ENCODE measurements at regions not wholly inside any gene's neighbourhood (a gene's known extent, or its start where the extent isn't known, plus 50 kb on each side); places are given as distances from the start of the nearest gene placed in this dataset.

- H3K4me1 ChIP-seq (ENCODE audit: insufficient read depth, low read length), result no peaks in the 10 kb centered on the region; the same call in 1 of the 2 replicates
- H4K5ac ChIP-seq (ENCODE audit: insufficient read length, low read depth, low read length), result no peak overlapping the region
- no peak overlapping the region for H2BK120ac ChIP-seq (ENCODE audit: low read depth, low read length, poor library complexity, severe bottlenecking)
- H3K9me3 ChIP-seq (ENCODE audit: control insufficient read depth, low read depth, low read length), result no peaks in the 10 kb centered on the region
- H3K23me2 ChIP-seq (ENCODE audit: insufficient read length, low read depth, low read length, poor library complexity, severe bottlenecking), result no peaks in the 10 kb centered on the region
- WGBS (ENCODE audit: extremely low coverage, insufficient read length, low lambda C conversion rate), result no CpG with 5 or more reads among the region's 2 CpGs
- no peak overlapping the region for H2BK12ac ChIP-seq (ENCODE audit: insufficient read length, low read depth, low read length)
- no peak overlapping the region for H2BK15ac ChIP-seq (ENCODE audit: low read depth, low read length)
- no peak overlapping the region for H4K8ac ChIP-seq (replicated peaks; ENCODE audit: insufficient read length, low read depth, low read length)
- no peaks in the 10 kb centered on the region for H3K79me1 ChIP-seq (ENCODE audit: insufficient read depth, low read depth, low read length, poor library complexity, severe bottlenecking)
- H4K20me1 ChIP-seq (ENCODE audit: control insufficient read depth, insufficient read depth, insufficient read length), result no peaks in the 10 kb centered on the region
- no peak overlapping the region for H3K4me2 ChIP-seq (ENCODE audit: insufficient read depth, insufficient read length, low read length)
- H3K27me3 Mint-ChIP-seq (ENCODE audit: low read depth), result no peaks in the 10 kb centered on the region
- DNase-seq, result no peak
- no peak overlapping the region for H3K4ac ChIP-seq (ENCODE audit: low read depth, low read length)
- no peaks in the 10 kb centered on the region for H3K79me2 ChIP-seq (ENCODE audit: insufficient read depth, low read length)
- no peak overlapping the region for H2BK20ac ChIP-seq (ENCODE audit: low read depth, low read length, poor library complexity, severe bottlenecking)
- no peak overlapping the region for H3K18ac ChIP-seq (ENCODE audit: insufficient read length, low read depth, low read length)
- H2BK5ac ChIP-seq (ENCODE audit: insufficient read length, low read length), result no peak overlapping the region
- H3K23ac ChIP-seq (ENCODE audit: insufficient read length, low read depth, low read length), result no peak overlapping the region
- H3T11ph ChIP-seq (ENCODE audit: low read length), result no peak overlapping the region
- no peak overlapping the region for H2AK5ac ChIP-seq (ENCODE audit: insufficient read length, low read length)
- no peak overlapping the region for H3K14ac ChIP-seq (ENCODE audit: insufficient read depth, low read length)
- H3K4me1 Mint-ChIP-seq, result peaks cover 2 to 3% of the 10 kb centered on the region in 2 experiments; a peak in 1 of 4 replicates
- no peak for TF ChIP-seq CTCF (conservative IDR thresholded peaks at IDR 0.05)
- no peak overlapping the region for H3K27ac ChIP-seq (ENCODE audit: insufficient read length, low read depth, low read length)
- H2AFZ ChIP-seq (ENCODE audit: low read length), result no peak overlapping the region
- no peak overlapping the region for H3K9ac ChIP-seq (ENCODE audit: extremely low read depth, insufficient read length, low read length)
- H4K91ac ChIP-seq (ENCODE audit: insufficient read length, low read depth, low read length), result no peak overlapping the region
- H3K27ac Mint-ChIP-seq, result no peak overlapping the region; a peak in 1 of 7 replicates
- no peaks in the 10 kb centered on the region for H3K36me3 Mint-ChIP-seq (ENCODE audit: insufficient read depth in 1 of 3, low read depth in 3 of 3)
- no peak overlapping the region for H3K4me3 Mint-ChIP-seq
- no peak overlapping the region for H3K56ac ChIP-seq (ENCODE audit: insufficient read length, low read depth, low read length)
- H3K27me3 ChIP-seq (ENCODE audit: insufficient read depth, low read length), result no peaks in the 10 kb centered on the region
- H3K9me3 Mint-ChIP-seq, result no peaks in the 10 kb centered on the region
Measured at GRCh38 chr4:35167385-35167784, 1076.9 kb downstream of the ARAP2 start.

All from H9 (cell line).